ENCODE measurements at regions not wholly inside any gene's neighbourhood (a gene's known extent, or its start where the extent isn't known, plus 50 kb on each side); places are given as distances from the start of the nearest gene placed in this dataset.
"Not testable (repeated sequence)": the region's sequence is repeated elsewhere in the genome, so short reads cannot be mapped to it uniquely, and the experiment has no call there.

GRCh38 chr2:4981802-4982409 lies 710.3 kb upstream of the SOX11 start:
- H3K9me3 ChIP-seq (ENCODE audit: control insufficient read depth, insufficient read depth, low read depth, low read length) = no peaks in the 10 kb centered on the region
- POLR2A ChIA-PET = no interaction called here
- no peaks in the 10 kb centered on the region for H3K4me1 ChIP-seq (ENCODE audit: control insufficient read depth, insufficient read depth, low read length)
- CTCF ChIA-PET = interaction anchor here (0.5 kb wide), 1 partner anchor 1024 kb away, joined by 3 read pairs; no protein-coding TSS in a partner anchor
- no peaks in the 10 kb centered on the region for H3K36me3 ChIP-seq (ENCODE audit: control insufficient read depth in 2 of 2, insufficient read depth in 1 of 2, low read length in 2 of 2)
- H3K27ac ChIP-seq (ENCODE audit: extremely low read depth, low read depth, low read length) = no peak overlapping the region
- H3K4me3 ChIP-seq (ENCODE audit: low read depth, low read length) = no peak overlapping the region
- TF ChIP-seq ZNF791 (tag by site-specific recombination; IDR thresholded peaks at IDR 0.05) (no peak), ZNF658 (tag by site-specific recombination; IDR thresholded peaks at IDR 0.05) (no peak), ZNF776 (tag by site-specific recombination; IDR thresholded peaks at IDR 0.05; ENCODE audit: borderline replicate concordance) (no peak), HOXA7 (CRISPR knock-in tag; IDR thresholded peaks at IDR 0.05; ENCODE audit: borderline replicate concordance) (no peak), MZF1 (tag by site-specific recombination; IDR thresholded peaks at IDR 0.05; ENCODE audit: borderline replicate concordance) (no peak), ZNF184 (tag by site-specific recombination; IDR thresholded peaks at IDR 0.05) (no peak), ZNF214 (tag by site-specific recombination; IDR thresholded peaks at IDR 0.05; ENCODE audit: borderline replicate concordance) (no peak), OVOL3 (tag by site-specific recombination; IDR thresholded peaks at IDR 0.05) (no peak), ZBTB26 (tag by site-specific recombination; optimal IDR thresholded peaks at IDR 0.05) (no peak), ZNF223 (tag by site-specific recombination; IDR thresholded peaks at IDR 0.05) (no peak), ZNF837 (tag by site-specific recombination; IDR thresholded peaks at IDR 0.05) (no peak), SALL2 (tag by site-specific recombination; IDR thresholded peaks at IDR 0.05; ENCODE audit: borderline replicate concordance) (no peak), SCRT2 (tag by site-specific recombination; IDR thresholded peaks at IDR 0.05) (no peak), HOXC10 (CRISPR knock-in tag; IDR thresholded peaks at IDR 0.05) (no peak), ZNF394 (tag by site-specific recombination; IDR thresholded peaks at IDR 0.05; ENCODE audit: borderline replicate concordance) (no peak)
- TF ChIP-seq, protein P1, sequence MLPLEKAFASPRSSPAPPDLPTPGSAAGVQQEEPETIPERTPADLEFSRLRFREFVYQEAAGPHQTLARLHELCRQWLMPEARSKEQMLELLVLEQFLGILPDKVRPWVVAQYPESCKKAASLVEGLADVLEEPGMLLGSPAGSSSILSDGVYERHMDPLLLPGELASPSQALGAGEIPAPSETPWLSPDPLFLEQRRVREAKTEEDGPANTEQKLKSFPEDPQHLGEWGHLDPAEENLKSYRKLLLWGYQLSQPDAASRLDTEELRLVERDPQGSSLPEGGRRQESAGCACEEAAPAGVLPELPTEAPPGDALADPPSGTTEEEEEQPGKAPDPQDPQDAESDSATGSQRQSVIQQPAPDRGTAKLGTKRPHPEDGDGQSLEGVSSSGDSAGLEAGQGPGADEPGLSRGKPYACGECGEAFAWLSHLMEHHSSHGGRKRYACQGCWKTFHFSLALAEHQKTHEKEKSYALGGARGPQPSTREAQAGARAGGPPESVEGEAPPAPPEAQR (tag by site-specific recombination; IDR thresholded peaks at IDR 0.05) = no peak
- TF ChIP-seq, protein P2, sequence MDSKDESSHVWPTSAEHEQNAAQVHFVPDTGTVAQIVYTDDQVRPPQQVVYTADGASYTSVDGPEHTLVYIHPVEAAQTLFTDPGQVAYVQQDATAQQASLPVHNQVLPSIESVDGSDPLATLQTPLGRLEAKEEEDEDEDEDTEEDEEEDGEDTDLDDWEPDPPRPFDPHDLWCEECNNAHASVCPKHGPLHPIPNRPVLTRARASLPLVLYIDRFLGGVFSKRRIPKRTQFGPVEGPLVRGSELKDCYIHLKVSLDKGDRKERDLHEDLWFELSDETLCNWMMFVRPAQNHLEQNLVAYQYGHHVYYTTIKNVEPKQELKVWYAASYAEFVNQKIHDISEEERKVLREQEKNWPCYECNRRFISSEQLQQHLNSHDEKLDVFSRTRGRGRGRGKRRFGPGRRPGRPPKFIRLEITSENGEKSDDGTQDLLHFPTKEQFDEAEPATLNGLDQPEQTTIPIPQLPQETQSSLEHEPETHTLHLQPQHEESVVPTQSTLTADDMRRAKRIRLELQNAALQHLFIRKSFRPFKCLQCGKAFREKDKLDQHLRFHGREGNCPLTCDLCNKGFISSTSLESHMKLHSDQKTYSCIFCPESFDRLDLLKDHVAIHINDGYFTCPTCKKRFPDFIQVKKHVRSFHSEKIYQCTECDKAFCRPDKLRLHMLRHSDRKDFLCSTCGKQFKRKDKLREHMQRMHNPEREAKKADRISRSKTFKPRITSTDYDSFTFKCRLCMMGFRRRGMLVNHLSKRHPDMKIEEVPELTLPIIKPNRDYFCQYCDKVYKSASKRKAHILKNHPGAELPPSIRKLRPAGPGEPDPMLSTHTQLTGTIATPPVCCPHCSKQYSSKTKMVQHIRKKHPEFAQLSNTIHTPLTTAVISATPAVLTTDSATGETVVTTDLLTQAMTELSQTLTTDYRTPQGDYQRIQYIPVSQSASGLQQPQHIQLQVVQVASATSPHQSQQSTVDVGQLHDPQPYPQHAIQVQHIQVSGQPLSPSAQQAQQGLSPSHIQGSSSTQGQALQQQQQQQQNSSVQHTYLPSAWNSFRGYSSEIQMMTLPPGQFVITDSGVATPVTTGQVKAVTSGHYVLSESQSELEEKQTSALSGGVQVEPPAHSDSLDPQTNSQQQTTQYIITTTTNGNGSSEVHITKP (tag by site-specific recombination; IDR thresholded peaks at IDR 0.05) = no peak

- H3K36me3 ChIP-seq (ENCODE audit: control insufficient read depth in 2 of 2, insufficient read depth in 1 of 2, low read length in 2 of 2); POLR2A ChIA-PET; H3K4me3 ChIP-seq (ENCODE audit: low read depth, low read length); H3K27ac ChIP-seq (ENCODE audit: extremely low read depth, low read depth, low read length); H3K9me3 ChIP-seq (ENCODE audit: control insufficient read depth, insufficient read depth, low read depth, low read length); CTCF ChIA-PET; H3K4me1 ChIP-seq (ENCODE audit: control insufficient read depth, insufficient read depth, low read length): not testable (repeated sequence)
Observed at GRCh38 chr2:4988444-4988843, 703.7 kb upstream of the SOX11 start.
